ENCODE measurements at regions not wholly inside any gene's neighbourhood (a gene's known extent, or its start where the extent isn't known, plus 50 kb on each side); places are given as distances from the start of the nearest gene placed in this dataset.
"Not testable (repeated sequence)": the region's sequence is repeated elsewhere in the genome, so short reads cannot be mapped to it uniquely, and the experiment has no call there.

DNA sequence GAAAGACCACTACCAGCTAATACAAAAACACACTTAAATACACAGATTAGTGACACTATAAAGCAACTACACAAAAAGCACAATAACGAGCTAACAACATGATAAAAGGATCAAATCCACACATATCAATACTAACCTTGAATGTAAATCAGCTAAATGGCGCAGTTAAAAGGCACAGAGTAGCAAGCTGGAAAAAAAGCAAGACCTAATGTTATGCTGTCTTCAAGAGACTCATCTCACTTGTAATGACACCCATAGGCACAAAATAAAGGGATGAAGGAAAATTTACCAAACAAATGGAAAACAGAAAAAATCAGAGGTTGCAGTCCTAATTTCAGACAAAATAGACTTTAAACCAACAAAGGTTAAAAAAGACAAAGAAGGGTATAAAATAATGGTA is 86.3 kb downstream of the NUS1 start:
- no peak for DNase-seq

DNA sequence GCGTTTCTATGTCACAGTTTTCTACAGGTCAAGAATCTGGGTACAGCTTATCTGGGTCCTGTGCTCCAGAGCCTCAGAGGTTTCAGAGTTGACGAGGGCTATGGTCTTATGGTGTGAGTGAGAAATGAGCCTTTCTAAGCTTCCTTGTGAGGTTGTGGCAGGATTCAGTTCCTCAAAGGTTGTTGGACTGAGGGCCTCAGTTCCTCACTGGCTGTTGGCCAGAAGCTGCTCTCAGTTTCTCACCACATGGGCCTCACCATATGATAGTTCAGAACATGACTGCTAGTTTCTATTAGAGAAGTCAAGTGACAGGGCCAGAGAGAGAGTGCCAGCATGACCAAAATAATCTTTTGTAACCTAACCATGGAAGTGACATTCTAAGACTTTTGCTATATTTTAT is 96.1 kb downstream of the NUS1 start:
- no peak for DNase-seq

DNA sequence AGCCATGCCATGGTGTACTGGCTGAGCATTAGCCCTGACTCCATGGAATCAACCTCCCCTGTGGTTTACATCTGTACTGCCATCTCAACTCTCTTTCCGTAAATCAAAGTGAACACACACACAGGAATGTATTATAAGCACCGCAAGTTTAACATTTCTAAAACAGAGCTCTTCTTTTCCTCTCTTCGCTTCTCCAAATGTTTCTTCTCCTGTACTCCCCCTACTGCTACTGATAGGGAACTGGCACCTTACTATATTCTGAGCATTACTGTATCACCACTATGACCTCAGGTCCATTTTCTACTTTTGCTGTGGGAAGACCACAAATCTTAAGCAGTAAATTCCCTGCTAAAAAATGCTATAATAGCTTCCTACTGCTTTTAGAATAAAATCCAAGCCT is 101.2 kb downstream of the NUS1 start:
- no peak for DNase-seq

DNA sequence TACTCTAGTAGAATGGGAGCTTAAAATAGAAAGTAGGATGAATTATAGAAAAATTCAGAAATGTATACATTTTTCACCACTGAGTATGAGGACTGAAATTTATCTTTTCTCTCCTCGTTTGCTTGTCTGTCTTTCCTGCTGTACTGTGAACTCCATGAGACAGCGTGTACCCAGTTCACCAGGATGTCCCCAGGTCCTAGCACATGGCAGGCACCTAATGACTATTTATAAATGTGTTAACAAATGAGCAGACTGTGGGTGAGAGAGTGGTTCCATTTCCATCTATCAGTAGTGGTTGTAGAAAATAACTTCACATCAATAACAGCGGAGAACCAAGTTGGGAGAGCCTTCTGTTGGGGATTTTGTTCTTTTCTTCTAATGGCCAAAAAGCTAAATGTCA is 106.3 kb downstream of the NUS1 start:
- no peak for DNase-seq

DNA sequence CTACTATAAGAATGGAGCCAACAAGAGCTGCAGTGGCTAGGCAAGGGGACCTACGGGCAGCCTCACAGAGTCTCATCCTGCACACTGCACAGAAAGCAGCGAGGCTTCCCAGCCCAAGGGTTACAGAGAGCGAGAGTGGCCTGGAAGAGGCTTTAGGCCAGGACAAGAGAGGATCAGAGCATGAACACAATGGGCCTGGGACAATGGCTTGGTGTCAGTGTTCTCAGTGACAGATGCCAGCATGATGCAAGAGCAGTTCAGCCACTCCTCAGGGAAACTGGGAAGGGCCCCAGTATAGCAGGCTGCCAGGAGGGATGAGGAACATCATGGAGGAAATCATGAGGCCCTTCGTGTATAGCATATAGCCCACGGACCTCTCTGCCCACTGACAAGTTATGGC is 108.0 kb downstream of the NUS1 start:
- peak in 4 of 14 donors; percentile 1 to 20 (median 2) for DNase-seq

DNA sequence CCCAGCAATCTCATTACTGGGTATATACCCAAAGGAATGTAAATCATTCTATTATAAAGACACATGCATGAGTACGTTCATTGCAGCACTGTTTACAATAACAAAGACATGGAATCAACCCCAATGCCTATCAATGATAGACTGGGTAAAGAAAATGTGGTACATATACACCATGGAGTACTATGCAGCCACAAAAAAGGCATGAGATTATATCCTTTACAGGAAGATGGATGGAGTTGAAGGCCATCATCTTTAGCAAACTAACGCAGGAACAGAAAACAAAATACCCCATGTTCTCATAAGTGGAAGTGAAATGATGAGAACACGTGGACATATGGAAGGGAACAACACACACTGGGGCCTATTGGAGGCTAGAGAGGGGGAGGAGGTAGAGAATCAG is 115.7 kb downstream of the NUS1 start:
- no peak for DNase-seq

DNA sequence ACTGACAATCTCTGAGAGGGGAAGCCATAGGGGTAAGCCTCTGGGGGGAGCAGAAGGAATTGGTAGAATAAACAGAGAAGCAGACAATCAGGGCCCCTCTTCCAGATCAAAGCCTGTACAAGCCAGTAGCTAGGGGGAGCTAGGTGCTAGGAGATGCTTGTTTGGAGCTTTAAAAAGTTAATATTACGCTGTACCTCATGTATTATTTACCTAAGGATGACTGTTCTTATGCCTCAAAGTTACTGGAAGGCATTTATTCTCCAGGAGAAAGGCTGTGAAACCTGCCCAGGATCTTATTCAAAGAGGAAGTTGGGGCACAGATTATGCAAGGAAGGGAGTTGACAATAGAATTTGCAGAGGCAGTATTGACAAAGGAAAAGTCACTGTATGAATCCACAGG is 111.8 kb upstream of the SLC35F1 start:
- DNase-seq = no peak

- DNase-seq = not testable (repeated sequence)
Measured at GRCh38 chr6:117798819-117799218, 108.2 kb upstream of the SLC35F1 start.

GRCh38 chr6:117810269-117810668 is 96.8 kb upstream of the SLC35F1 start:
- DNase-seq = no peak

DNA sequence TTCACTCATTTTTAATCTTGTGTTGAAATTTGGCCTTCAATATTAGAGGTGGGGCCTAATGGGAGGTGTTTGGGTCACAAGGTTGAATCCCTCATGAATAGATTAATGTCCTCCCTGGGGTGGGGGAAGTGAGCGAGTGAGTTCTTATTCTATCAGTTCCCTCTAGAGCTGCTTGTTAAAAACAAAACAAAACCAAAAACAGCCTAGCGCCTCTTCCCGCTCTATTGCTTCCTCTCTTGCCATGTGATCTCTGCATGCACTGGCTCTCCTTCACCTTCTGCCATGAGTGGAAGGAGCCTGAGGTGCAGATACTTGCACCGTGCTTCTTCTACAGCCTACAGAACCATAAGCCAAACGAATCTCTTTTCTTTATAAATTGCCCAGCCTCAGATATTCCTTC is 89.6 kb upstream of the SLC35F1 start:
- no peak for DNase-seq

GRCh38 chr6:117817992-117818391 is 89.1 kb upstream of the SLC35F1 start:
- no peak for DNase-seq

DNA sequence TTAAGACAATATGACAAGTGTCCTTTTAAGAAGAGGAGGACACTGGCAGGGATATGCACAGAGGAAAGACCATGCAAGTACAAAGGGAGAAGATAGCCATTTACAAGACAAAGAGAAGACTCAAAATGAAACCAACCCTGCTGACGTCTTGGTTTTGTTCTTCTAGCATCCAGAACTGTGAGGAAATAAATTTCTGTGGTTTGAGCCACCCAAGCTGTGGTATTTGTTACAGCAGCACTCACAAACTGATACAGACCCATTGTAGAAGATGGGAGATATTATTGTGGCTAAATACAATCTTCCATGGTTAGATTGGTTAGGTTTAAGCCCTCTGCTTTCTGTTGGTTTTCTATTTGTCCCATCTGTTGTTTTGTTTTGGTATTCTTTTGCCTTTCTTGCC is 88.6 kb upstream of the SLC35F1 start:
- no peak for DNase-seq

DNA sequence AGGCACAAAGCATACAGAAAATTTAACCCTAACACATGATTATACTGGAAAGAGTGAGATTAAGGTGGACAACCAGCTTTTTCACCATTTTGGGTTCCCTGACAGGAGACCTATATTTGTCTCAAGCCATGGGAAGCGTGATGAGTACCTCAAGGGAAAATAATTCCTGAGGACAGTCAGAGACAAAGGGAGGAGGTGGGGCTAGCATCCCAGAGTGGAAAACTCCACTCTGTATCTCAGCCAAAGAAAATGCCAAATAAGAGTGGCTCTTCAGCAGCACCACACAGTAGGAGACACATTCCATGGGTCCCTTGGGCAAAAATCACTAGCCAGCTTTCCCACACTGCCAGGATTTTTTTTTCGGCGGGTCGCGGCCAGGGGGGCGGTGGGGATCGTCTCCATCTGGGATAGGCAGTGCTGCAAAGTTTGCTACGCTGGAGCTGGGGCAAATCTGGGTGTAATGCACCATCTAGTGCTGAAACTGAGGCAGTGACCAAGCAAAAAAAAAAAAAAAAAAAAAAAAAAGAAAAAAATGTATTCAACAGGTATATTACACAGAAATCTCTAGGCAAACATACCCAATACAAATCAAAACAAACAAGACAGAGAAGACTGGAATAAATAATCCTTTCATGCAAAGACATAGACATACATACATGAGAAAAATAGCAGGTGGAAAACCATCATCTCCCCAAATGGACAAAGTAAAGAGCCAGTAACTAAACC is 77.3 kb upstream of the SLC35F1 start:
- peak in 1 of 14 donors; percentile 3 for DNase-seq

GRCh38 chr6:117837261-117837660 is 69.8 kb upstream of the SLC35F1 start:
- no peak for DNase-seq

DNA sequence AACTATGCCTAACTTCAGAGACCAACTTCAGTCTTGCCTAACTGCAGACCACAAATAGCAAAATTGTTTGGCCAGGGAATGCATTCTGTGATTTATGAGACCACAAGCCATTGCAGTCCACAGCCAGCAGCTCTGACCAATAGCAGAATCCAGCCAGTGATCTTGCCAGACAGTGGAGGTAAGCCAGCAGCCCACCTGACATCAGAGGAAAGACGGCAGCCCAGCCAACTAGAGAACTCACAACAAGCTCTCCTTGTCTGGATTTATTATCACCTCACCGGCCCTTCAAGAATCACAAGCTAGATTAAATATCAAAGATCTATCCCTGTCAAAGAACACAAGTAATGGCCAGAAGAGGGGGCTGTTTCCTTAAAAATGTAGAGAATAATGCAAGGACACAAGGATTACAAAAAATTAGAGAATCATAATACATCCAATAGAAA is 66.5 kb upstream of the SLC35F1 start:
- DNase-seq = no peak

GRCh38 chr6:117847912-117848311 is 59.2 kb upstream of the SLC35F1 start:
- DNase-seq = no peak

GRCh38 chr6:117849087-117849486 is 58.0 kb upstream of the SLC35F1 start:
- no peak for DNase-seq
